Neural cell (in vitro differentiated cells): ENCODE measurements at regions not wholly inside any gene's neighbourhood (a gene's known extent, or its start where the extent isn't known, plus 50 kb on each side); places are given as distances from the start of the nearest gene placed in this dataset.

ENCODE experiments used
- H2AFZ ChIP-seq: fragments of 200-600, 300-800 bp; sonication (generic), shearing (Covaris generic); 2 replicates; pipeline ENCODE4 v1.6.0; 2014; ENCODE audit warnings: low read depth, mild to moderate bottlenecking, antibody characterized with exemption, low read length, moderate library complexity
- H3F3A ChIP-seq: fragments of 200-600 bp; shearing (Covaris generic); 2 replicates; pipeline ENCODE4 v1.6.1; 2016; ENCODE audit warnings: mild to moderate bottlenecking, moderate library complexity, mixed read lengths, antibody characterized with exemption, low read length; ENCODE audit not compliant: insufficient read depth, poor library complexity, severe bottlenecking
- H3K27ac ChIP-seq: fragments of 200-600, 300-800 bp; sonication (generic), shearing (Covaris generic); 2 replicates; pipeline ENCODE4 v1.5.1; 2014; ENCODE audit warnings: mild to moderate bottlenecking, low read length, moderate library complexity
- H3K27me3 ChIP-seq: fragments of 300-800, 200-600 bp; sonication (generic), shearing (Covaris generic); 2 replicates; pipeline ENCODE4 v1.6.0; 2014; ENCODE audit warnings: mild to moderate bottlenecking, low read depth, low read length, moderate library complexity; ENCODE audit not compliant: insufficient read depth
- H3K36me3 ChIP-seq: fragments of 300-800, 200-600 bp; sonication (generic), shearing (Covaris generic); 2 replicates; pipeline ENCODE4 v1.5.1; 2014; ENCODE audit warnings: mild to moderate bottlenecking, antibody characterized with exemption, low read length, moderate library complexity; ENCODE audit not compliant: insufficient read depth
- H3K4me2 ChIP-seq: fragments of 300-800, 200-600 bp; sonication (generic), shearing (Covaris generic); 2 replicates; pipeline ENCODE4 v1.6.0; 2014; ENCODE audit warnings: mild to moderate bottlenecking, low read length
- H3K4me3 ChIP-seq: fragments of 300-800, 200-600 bp; sonication (generic), shearing (Covaris generic); 2 replicates; pipeline ENCODE4 v1.5.1; 2014; ENCODE audit warnings: mild to moderate bottlenecking, low read length, moderate library complexity
- H3K79me2 ChIP-seq: fragments of 200-600 bp; shearing (Covaris generic); replicated peaks from 2 replicates; pipeline ENCODE4 v1.6.0; 2014; ENCODE audit warnings: mild to moderate bottlenecking, low read length, moderate library complexity; ENCODE audit not compliant: insufficient read depth
- H3K9ac ChIP-seq: fragments of 300-800, 200-600 bp; sonication (generic), shearing (Covaris generic); 2 replicates; pipeline ENCODE4 v1.6.1; 2016; ENCODE audit warnings: mild to moderate bottlenecking, low read length, mixed read lengths
- H3K9me2 ChIP-seq: fragments of 200-600 bp; shearing (Covaris generic); 2 replicates; pipeline ENCODE4 v1.6.1; 2016; ENCODE audit warnings: mild to moderate bottlenecking, low read length, mixed read lengths; ENCODE audit not compliant: insufficient read depth
- H3K9me3 ChIP-seq: fragments of 200-600, 300-800 bp; sonication (generic), shearing (Covaris generic); 2 replicates; pipeline ENCODE4 v1.6.1; 2016; ENCODE audit warnings: mild to moderate bottlenecking, mixed run types, low read length, moderate library complexity, mixed read lengths
- H4K20me1 ChIP-seq: fragments of 200-600 bp; shearing (Covaris generic); 2 replicates; pipeline ENCODE4 v1.6.1; 2016; ENCODE audit warnings: mild to moderate bottlenecking, mixed run types; ENCODE audit not compliant: insufficient read depth
- CTCF ChIP-seq: fragments of 450-650 bp; IDR thresholded peaks from 2 replicates; pipeline ENCODE4 v1.5.1; 2014; ENCODE audit warnings: antibody characterized with exemption, mild to moderate bottlenecking, moderate library complexity; ENCODE audit not compliant: poor library complexity, severe bottlenecking
- EP300 ChIP-seq: fragments of 450-650 bp; conservative IDR thresholded peaks from 2 replicates; pipeline ENCODE4 v1.6.1; 2014; ENCODE audit warnings: antibody characterized with exemption, mild to moderate bottlenecking, moderate library complexity; ENCODE audit not compliant: poor library complexity, severe bottlenecking
- EZH2 ChIP-seq: fragments of 200-600, 300-800 bp; shearing (Covaris generic), sonication (generic); IDR thresholded peaks from 2 replicates; pipeline ENCODE4 v1.6.1; 2014; ENCODE audit warnings: antibody characterized with exemption, low read length, borderline replicate concordance, mild to moderate bottlenecking; ENCODE audit not compliant: insufficient read depth, poor library complexity, severe bottlenecking
- MXI1 ChIP-seq: fragments of 450-650 bp; conservative IDR thresholded peaks from 2 replicates; pipeline ENCODE4 v1.6.1; 2014; ENCODE audit warnings: antibody characterized with exemption, mild to moderate bottlenecking; ENCODE audit not compliant: poor library complexity, severe bottlenecking
- POLR2AphosphoS5 ChIP-seq: IDR thresholded peaks from 2 replicates; pipeline ENCODE4 v1.6.1; 2012
- RAD21 ChIP-seq: fragments of 450-650 bp; conservative IDR thresholded peaks from 2 replicates; pipeline ENCODE4 v1.6.1; 2014; ENCODE audit warnings: antibody characterized with exemption, mild to moderate bottlenecking, moderate library complexity
- REST ChIP-seq: IDR thresholded peaks from 2 replicates; pipeline ENCODE4 v1.6.1; 2012; ENCODE audit warnings: borderline replicate concordance
- SMC3 ChIP-seq: fragments of 450-650 bp; conservative IDR thresholded peaks from 2 replicates; pipeline ENCODE4 v1.6.1; 2014; ENCODE audit warnings: antibody characterized with exemption, mild to moderate bottlenecking, moderate library complexity; ENCODE audit not compliant: poor library complexity
- TAF1 ChIP-seq: IDR thresholded peaks from 2 replicates; pipeline ENCODE4 v1.6.1; 2012; ENCODE audit warnings: low read depth

DNA sequence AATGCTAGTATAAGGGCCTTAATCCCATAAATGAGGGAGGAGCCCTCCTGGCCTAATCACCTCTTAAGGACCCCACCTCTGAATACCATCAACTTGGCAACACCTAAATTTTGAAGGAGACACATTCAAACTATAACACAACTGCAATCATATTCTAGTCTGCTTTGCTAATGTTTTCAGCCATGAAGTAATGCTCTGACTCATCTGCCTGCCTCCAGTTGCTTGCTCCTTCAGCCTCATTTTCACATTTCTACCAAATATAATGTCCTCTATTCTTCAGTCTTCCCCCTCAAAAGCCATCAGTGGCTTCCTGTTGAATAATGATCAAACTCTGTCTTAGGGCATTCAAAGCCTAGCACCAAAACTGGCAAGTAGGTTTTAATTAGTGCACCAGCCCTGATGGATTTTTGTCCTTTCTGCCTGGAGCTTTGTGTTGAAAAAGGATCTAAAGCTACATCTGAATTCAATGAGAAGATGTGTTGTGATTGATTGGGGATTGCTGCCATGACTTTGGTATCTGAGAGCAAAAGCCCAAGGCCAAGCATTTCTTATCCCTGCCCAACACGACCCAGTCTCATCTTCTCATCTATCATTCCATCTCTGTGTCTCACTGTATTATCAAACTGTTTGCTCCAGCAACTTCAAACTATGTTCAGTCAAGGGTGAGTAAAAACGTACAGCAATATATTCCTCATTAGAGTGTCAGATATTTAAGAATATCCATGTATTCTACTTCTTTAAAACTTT lies 140.8 kb upstream of the ELAC2 start:
- Histone ChIP-seq H3K9me3 (no peaks in the 10 kb centered on the region), H2AFZ (no peak overlapping the region), H3K27ac (no peak overlapping the region), H3K79me2 (no peaks in the 10 kb centered on the region), H3K27me3 (no peaks in the 10 kb centered on the region), H4K20me1 (no peaks in the 10 kb centered on the region), H3K4me3 (no peak overlapping the region), H3K9ac (no peak overlapping the region), H3K9me2 (no peaks in the 10 kb centered on the region), H3F3A (no peaks in the 10 kb centered on the region), H3K36me3 (no peaks in the 10 kb centered on the region), H3K4me2 (no peak overlapping the region)
- TF ChIP-seq POLR2AphosphoS5 (no peak), TAF1 (no peak), CTCF (no peak), MXI1 (no peak), SMC3 (no peak), REST (no peak), RAD21 (no peak), EP300 (no peak), EZH2 (no peak)

DNA sequence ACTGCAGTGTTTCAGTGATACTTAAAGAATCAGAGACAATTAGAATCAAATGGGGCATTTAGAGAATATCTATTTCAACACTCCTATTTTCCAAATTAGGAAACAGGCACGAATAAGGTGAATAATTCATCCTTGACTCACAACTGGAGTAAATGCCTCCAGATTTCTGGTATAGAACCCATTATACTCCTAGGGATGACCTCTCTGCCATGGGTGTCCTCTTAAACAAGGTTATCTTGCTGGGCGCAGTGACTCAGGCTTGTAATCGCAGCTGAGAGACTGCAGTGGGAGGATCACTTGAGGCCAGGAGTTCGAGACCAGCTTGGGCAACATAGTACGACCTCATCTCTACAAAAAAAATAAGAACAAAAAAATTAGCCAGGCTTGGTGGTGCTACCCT lies 139.8 kb upstream of the ELAC2 start:
- TF ChIP-seq EZH2, result no peak
- no peak for TF ChIP-seq REST
- no peak for TF ChIP-seq TAF1
- TF ChIP-seq RAD21, result no peak
- TF ChIP-seq SMC3, result no peak
- no peak for TF ChIP-seq CTCF
- TF ChIP-seq POLR2AphosphoS5, result no peak
- TF ChIP-seq EP300, result no peak
- TF ChIP-seq MXI1, result no peak
- Histone ChIP-seq H4K20me1 (no peaks in the 10 kb centered on the region), H3K79me2 (no peaks in the 10 kb centered on the region), H3K4me2 (no peak overlapping the region), H3K9ac (no peak overlapping the region), H3K9me2 (no peaks in the 10 kb centered on the region), H3K27me3 (no peaks in the 10 kb centered on the region), H2AFZ (no peak overlapping the region), H3K36me3 (no peaks in the 10 kb centered on the region), H3K27ac (no peak overlapping the region), H3K9me3 (no peaks in the 10 kb centered on the region), H3K4me3 (no peak overlapping the region), H3F3A (no peaks in the 10 kb centered on the region)
